Neural cell (in vitro differentiated cells): ENCODE measurements at regions not wholly inside any gene's neighbourhood (a gene's known extent, or its start where the extent isn't known, plus 50 kb on each side); places are given as distances from the start of the nearest gene placed in this dataset.

Source experiments
- H2AFZ ChIP-seq: fragments of 200-600, 300-800 bp; sonication (generic), shearing (Covaris generic); 2 replicates; pipeline ENCODE4 v1.6.0; 2014; ENCODE audit warnings: low read depth, mild to moderate bottlenecking, antibody characterized with exemption, low read length, moderate library complexity
- H3F3A ChIP-seq: fragments of 200-600 bp; shearing (Covaris generic); 2 replicates; pipeline ENCODE4 v1.6.1; 2016; ENCODE audit warnings: mild to moderate bottlenecking, moderate library complexity, mixed read lengths, antibody characterized with exemption, low read length; ENCODE audit not compliant: insufficient read depth, poor library complexity, severe bottlenecking
- H3K27ac ChIP-seq: fragments of 200-600, 300-800 bp; sonication (generic), shearing (Covaris generic); 2 replicates; pipeline ENCODE4 v1.5.1; 2014; ENCODE audit warnings: mild to moderate bottlenecking, low read length, moderate library complexity
- H3K27me3 ChIP-seq: fragments of 300-800, 200-600 bp; sonication (generic), shearing (Covaris generic); 2 replicates; pipeline ENCODE4 v1.6.0; 2014; ENCODE audit warnings: mild to moderate bottlenecking, low read depth, low read length, moderate library complexity; ENCODE audit not compliant: insufficient read depth
- H3K36me3 ChIP-seq: fragments of 300-800, 200-600 bp; sonication (generic), shearing (Covaris generic); 2 replicates; pipeline ENCODE4 v1.5.1; 2014; ENCODE audit warnings: mild to moderate bottlenecking, antibody characterized with exemption, low read length, moderate library complexity; ENCODE audit not compliant: insufficient read depth
- H3K4me2 ChIP-seq: fragments of 300-800, 200-600 bp; sonication (generic), shearing (Covaris generic); 2 replicates; pipeline ENCODE4 v1.6.0; 2014; ENCODE audit warnings: mild to moderate bottlenecking, low read length
- H3K4me3 ChIP-seq: fragments of 300-800, 200-600 bp; sonication (generic), shearing (Covaris generic); 2 replicates; pipeline ENCODE4 v1.5.1; 2014; ENCODE audit warnings: mild to moderate bottlenecking, low read length, moderate library complexity
- H3K79me2 ChIP-seq: fragments of 200-600 bp; shearing (Covaris generic); replicated peaks from 2 replicates; pipeline ENCODE4 v1.6.0; 2014; ENCODE audit warnings: mild to moderate bottlenecking, low read length, moderate library complexity; ENCODE audit not compliant: insufficient read depth
- H3K9ac ChIP-seq: fragments of 300-800, 200-600 bp; sonication (generic), shearing (Covaris generic); 2 replicates; pipeline ENCODE4 v1.6.1; 2016; ENCODE audit warnings: mild to moderate bottlenecking, low read length, mixed read lengths
- H3K9me2 ChIP-seq: fragments of 200-600 bp; shearing (Covaris generic); 2 replicates; pipeline ENCODE4 v1.6.1; 2016; ENCODE audit warnings: mild to moderate bottlenecking, low read length, mixed read lengths; ENCODE audit not compliant: insufficient read depth
- H3K9me3 ChIP-seq: fragments of 200-600, 300-800 bp; sonication (generic), shearing (Covaris generic); 2 replicates; pipeline ENCODE4 v1.6.1; 2016; ENCODE audit warnings: mild to moderate bottlenecking, mixed run types, low read length, moderate library complexity, mixed read lengths
- H4K20me1 ChIP-seq: fragments of 200-600 bp; shearing (Covaris generic); 2 replicates; pipeline ENCODE4 v1.6.1; 2016; ENCODE audit warnings: mild to moderate bottlenecking, mixed run types; ENCODE audit not compliant: insufficient read depth
- EP300 ChIP-seq: fragments of 450-650 bp; conservative IDR thresholded peaks from 2 replicates; pipeline ENCODE4 v1.6.1; 2014; ENCODE audit warnings: antibody characterized with exemption, mild to moderate bottlenecking, moderate library complexity; ENCODE audit not compliant: poor library complexity, severe bottlenecking
- EZH2 ChIP-seq: fragments of 200-600, 300-800 bp; shearing (Covaris generic), sonication (generic); IDR thresholded peaks from 2 replicates; pipeline ENCODE4 v1.6.1; 2014; ENCODE audit warnings: antibody characterized with exemption, low read length, borderline replicate concordance, mild to moderate bottlenecking; ENCODE audit not compliant: insufficient read depth, poor library complexity, severe bottlenecking
- MXI1 ChIP-seq: fragments of 450-650 bp; conservative IDR thresholded peaks from 2 replicates; pipeline ENCODE4 v1.6.1; 2014; ENCODE audit warnings: antibody characterized with exemption, mild to moderate bottlenecking; ENCODE audit not compliant: poor library complexity, severe bottlenecking
- POLR2AphosphoS5 ChIP-seq: IDR thresholded peaks from 2 replicates; pipeline ENCODE4 v1.6.1; 2012
- RAD21 ChIP-seq: fragments of 450-650 bp; conservative IDR thresholded peaks from 2 replicates; pipeline ENCODE4 v1.6.1; 2014; ENCODE audit warnings: antibody characterized with exemption, mild to moderate bottlenecking, moderate library complexity
- SMC3 ChIP-seq: fragments of 450-650 bp; conservative IDR thresholded peaks from 2 replicates; pipeline ENCODE4 v1.6.1; 2014; ENCODE audit warnings: antibody characterized with exemption, mild to moderate bottlenecking, moderate library complexity; ENCODE audit not compliant: poor library complexity
- TAF1 ChIP-seq: IDR thresholded peaks from 2 replicates; pipeline ENCODE4 v1.6.1; 2012; ENCODE audit warnings: low read depth
- TF ChIP-seq, protein P1 (sequence below): IDR thresholded peaks from 2 replicates; pipeline ENCODE4 v1.6.1; 2012; ENCODE audit warnings: borderline replicate concordance
- TF ChIP-seq, protein P2 (sequence below): fragments of 450-650 bp; IDR thresholded peaks from 2 replicates; pipeline ENCODE4 v1.5.1; 2014; ENCODE audit warnings: antibody characterized with exemption, mild to moderate bottlenecking, moderate library complexity; ENCODE audit not compliant: poor library complexity, severe bottlenecking

DNA sequence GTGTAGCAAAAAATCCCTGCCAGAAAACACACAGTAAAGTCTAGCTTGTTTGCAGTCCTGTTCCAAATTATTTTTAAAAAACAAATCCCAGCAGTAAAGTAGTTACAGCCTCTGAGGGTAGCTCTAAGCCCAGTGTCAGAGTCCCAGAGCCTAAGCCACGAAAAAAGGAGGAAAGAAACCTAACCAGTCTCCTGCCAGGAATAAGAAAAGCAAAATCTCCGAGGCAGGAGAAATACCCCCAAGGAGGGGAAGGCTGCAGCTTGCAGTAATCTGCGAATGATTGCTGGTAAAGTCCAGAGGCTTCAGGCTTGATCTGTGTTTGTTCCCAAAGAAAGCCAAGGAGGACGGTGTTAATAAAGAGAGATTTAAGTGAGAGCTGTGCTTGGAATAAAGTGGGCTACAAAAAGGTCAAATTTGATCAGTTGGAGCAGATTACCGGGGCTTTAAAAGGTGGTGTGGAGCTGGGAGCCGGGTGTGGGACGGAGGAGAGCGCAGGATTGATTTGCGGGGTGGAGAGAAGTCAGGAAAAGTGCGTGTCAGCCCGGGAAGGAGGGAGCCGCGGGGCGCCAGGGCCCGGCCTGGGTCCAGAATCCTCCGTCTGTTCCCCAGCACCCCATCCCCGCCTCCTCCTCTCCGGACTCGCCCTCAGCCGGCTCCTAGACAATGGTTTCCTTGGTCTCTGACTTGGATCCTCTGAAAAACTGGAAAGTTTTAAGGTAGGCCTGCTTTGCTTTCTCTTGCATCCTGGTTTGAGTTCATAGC is 219.4 kb upstream of the CELF2 start:
- H3K9ac ChIP-seq: no peak overlapping the region
- no peaks in the 10 kb centered on the region for H4K20me1 ChIP-seq
- TF ChIP-seq POLR2AphosphoS5 (no peak), EP300 (no peak)
- H3F3A ChIP-seq: no peaks in the 10 kb centered on the region
- no peak overlapping the region for H3K27ac ChIP-seq
- H3K9me3 ChIP-seq: no peaks in the 10 kb centered on the region
- H2AFZ ChIP-seq: no peak overlapping the region
- no peaks in the 10 kb centered on the region for H3K9me2 ChIP-seq
- no peaks in the 10 kb centered on the region for H3K27me3 ChIP-seq
- H3K4me2 ChIP-seq: no peak overlapping the region
- H3K79me2 ChIP-seq: no peaks in the 10 kb centered on the region
- no peaks in the 10 kb centered on the region for H3K36me3 ChIP-seq
- no peak overlapping the region for H3K4me3 ChIP-seq

DNA sequence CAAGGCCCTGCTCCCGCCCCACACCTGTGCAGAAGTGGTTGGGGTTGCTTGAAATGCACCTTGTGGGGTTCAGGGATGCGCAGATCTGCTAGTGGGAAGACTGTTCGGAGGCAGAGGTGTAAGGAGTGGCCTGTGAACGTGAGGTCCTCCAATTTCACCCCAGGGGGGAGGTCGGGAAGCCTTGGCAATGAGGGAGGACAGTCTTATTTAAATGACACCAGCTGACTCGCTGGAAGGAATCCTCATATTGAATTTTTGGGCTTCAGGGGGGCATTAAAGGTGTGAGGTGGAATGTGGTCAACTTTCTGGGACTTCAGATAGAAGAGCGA is 218.8 kb upstream of the CELF2 start:
- Histone ChIP-seq H3K79me2 (no peaks in the 10 kb centered on the region), H4K20me1 (no peaks in the 10 kb centered on the region), H3K4me3 (no peak overlapping the region), H2AFZ (no peak overlapping the region), H3K36me3 (no peaks in the 10 kb centered on the region), H3K27me3 (no peaks in the 10 kb centered on the region), H3K9me2 (no peaks in the 10 kb centered on the region), H3K27ac (no peak overlapping the region), H3K9me3 (no peaks in the 10 kb centered on the region), H3K4me2 (no peak overlapping the region), H3K9ac (no peak overlapping the region), H3F3A (no peaks in the 10 kb centered on the region)
- TF ChIP-seq RAD21 (no peak), TAF1 (no peak), EZH2 (no peak), EP300 (no peak), MXI1 (no peak), SMC3 (no peak), POLR2AphosphoS5 (no peak)
- TF ChIP-seq, protein P1, sequence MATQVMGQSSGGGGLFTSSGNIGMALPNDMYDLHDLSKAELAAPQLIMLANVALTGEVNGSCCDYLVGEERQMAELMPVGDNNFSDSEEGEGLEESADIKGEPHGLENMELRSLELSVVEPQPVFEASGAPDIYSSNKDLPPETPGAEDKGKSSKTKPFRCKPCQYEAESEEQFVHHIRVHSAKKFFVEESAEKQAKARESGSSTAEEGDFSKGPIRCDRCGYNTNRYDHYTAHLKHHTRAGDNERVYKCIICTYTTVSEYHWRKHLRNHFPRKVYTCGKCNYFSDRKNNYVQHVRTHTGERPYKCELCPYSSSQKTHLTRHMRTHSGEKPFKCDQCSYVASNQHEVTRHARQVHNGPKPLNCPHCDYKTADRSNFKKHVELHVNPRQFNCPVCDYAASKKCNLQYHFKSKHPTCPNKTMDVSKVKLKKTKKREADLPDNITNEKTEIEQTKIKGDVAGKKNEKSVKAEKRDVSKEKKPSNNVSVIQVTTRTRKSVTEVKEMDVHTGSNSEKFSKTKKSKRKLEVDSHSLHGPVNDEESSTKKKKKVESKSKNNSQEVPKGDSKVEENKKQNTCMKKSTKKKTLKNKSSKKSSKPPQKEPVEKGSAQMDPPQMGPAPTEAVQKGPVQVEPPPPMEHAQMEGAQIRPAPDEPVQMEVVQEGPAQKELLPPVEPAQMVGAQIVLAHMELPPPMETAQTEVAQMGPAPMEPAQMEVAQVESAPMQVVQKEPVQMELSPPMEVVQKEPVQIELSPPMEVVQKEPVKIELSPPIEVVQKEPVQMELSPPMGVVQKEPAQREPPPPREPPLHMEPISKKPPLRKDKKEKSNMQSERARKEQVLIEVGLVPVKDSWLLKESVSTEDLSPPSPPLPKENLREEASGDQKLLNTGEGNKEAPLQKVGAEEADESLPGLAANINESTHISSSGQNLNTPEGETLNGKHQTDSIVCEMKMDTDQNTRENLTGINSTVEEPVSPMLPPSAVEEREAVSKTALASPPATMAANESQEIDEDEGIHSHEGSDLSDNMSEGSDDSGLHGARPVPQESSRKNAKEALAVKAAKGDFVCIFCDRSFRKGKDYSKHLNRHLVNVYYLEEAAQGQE: no peak
- TF ChIP-seq, protein P2, sequence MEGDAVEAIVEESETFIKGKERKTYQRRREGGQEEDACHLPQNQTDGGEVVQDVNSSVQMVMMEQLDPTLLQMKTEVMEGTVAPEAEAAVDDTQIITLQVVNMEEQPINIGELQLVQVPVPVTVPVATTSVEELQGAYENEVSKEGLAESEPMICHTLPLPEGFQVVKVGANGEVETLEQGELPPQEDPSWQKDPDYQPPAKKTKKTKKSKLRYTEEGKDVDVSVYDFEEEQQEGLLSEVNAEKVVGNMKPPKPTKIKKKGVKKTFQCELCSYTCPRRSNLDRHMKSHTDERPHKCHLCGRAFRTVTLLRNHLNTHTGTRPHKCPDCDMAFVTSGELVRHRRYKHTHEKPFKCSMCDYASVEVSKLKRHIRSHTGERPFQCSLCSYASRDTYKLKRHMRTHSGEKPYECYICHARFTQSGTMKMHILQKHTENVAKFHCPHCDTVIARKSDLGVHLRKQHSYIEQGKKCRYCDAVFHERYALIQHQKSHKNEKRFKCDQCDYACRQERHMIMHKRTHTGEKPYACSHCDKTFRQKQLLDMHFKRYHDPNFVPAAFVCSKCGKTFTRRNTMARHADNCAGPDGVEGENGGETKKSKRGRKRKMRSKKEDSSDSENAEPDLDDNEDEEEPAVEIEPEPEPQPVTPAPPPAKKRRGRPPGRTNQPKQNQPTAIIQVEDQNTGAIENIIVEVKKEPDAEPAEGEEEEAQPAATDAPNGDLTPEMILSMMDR: no peak
